GM23338 (cell line): ENCODE measurements at regions not wholly inside any gene's neighbourhood (a gene's known extent, or its start where the extent isn't known, plus 50 kb on each side); places are given as distances from the start of the nearest gene placed in this dataset.

Experiments
- ATAC-seq: fragments of 200-7000 bp; cut with Tn5 transposase; 3 replicates; pipeline ENCODE4 v1.9.1; 2020
- DNase-seq: peaks from one replicate; pipeline ENCODE4 v3.0.0-alpha.2; 2015; ENCODE audit warnings: low spot score
- H2AFZ ChIP-seq: fragments of 200-600 bp; sonication (generic); 2 replicates; pipeline ENCODE4 v1.8.0; 2016; ENCODE audit warnings: antibody characterized with exemption, mild to moderate bottlenecking, moderate library complexity
- H3F3A ChIP-seq: fragments of 200-600 bp; sonication (generic); replicated peaks from 2 replicates; pipeline ENCODE4 v1.8.0; 2017; ENCODE audit warnings: antibody characterized with exemption, mixed run types, low read depth
- H3K27ac ChIP-seq: fragments of 200-600 bp; sonication (generic); 2 replicates; pipeline ENCODE4 v1.6.1; 2016; ENCODE audit warnings: low read depth
- H3K27me3 ChIP-seq: fragments of 200-600 bp; sonication (generic); 2 replicates; pipeline ENCODE4 v1.8.0; 2016; ENCODE audit warnings: mild to moderate bottlenecking, mixed run types, moderate library complexity; ENCODE audit not compliant: insufficient read depth
- H3K36me3 ChIP-seq: fragments of 200-600 bp; sonication (generic); 2 replicates; pipeline ENCODE4 v1.8.0; 2016; ENCODE audit warnings: mild to moderate bottlenecking; ENCODE audit not compliant: insufficient read depth
- H3K4me1 ChIP-seq: fragments of 200-600 bp; sonication (generic); 2 replicates; pipeline ENCODE4 v1.8.0; 2016; ENCODE audit warnings: mild to moderate bottlenecking, moderate library complexity; ENCODE audit not compliant: insufficient read depth
- H3K4me2 ChIP-seq: fragments of 200-600 bp; sonication (generic); 2 replicates; pipeline ENCODE4 v1.7.1; 2017; ENCODE audit warnings: mixed run types
- H3K4me3 ChIP-seq: fragments of 200-600 bp; sonication (generic); 2 replicates; pipeline ENCODE4 v1.6.1; 2016; ENCODE audit warnings: mixed run types
- H3K79me2 ChIP-seq: fragments of 200-600 bp; sonication (generic); replicated peaks from 2 replicates; pipeline ENCODE4 v1.8.0; 2017; ENCODE audit warnings: mild to moderate bottlenecking; ENCODE audit not compliant: insufficient read depth
- H3K9me2 ChIP-seq: fragments of 200-600 bp; sonication (generic); 2 replicates; pipeline ENCODE4 v1.8.0; 2017; ENCODE audit not compliant: insufficient read depth
- H4K20me1 ChIP-seq: fragments of 200-600 bp; sonication (generic); replicated peaks from 2 replicates; pipeline ENCODE4 v1.8.0; 2017; ENCODE audit warnings: mild to moderate bottlenecking; ENCODE audit not compliant: insufficient read depth
- H3K27ac Mint-ChIP-seq: 2 replicates; pipeline ENCODE4 v1.8.0; 2020; ENCODE audit warnings: inconsistent platforms, mild to moderate bottlenecking, moderate library complexity, mixed read lengths
- H3K27me3 Mint-ChIP-seq: 3 replicates; pipeline ENCODE4 v1.8.0; 2022; ENCODE audit warnings: low read depth, mild to moderate bottlenecking, moderate library complexity, mixed read lengths, inconsistent platforms; ENCODE audit not compliant: insufficient read depth, poor library complexity
- H3K36me3 Mint-ChIP-seq: 3 replicates; pipeline ENCODE4 v1.8.0; 2021; ENCODE audit warnings: low read depth, mild to moderate bottlenecking, inconsistent platforms, moderate library complexity, mixed read lengths
- H3K4me1 Mint-ChIP-seq: 3 replicates; pipeline ENCODE4 v1.8.0; 2020; ENCODE audit warnings: mild to moderate bottlenecking, inconsistent platforms, mixed read lengths
- H3K4me3 Mint-ChIP-seq: 3 replicates; pipeline ENCODE4 v1.8.0; 2021; ENCODE audit warnings: moderate library complexity, mild to moderate bottlenecking, inconsistent platforms, mixed read lengths
- H3K9me3 Mint-ChIP-seq: 3 replicates; pipeline ENCODE4 v1.8.0; 2020; ENCODE audit warnings: moderate library complexity, mild to moderate bottlenecking, inconsistent platforms, mixed read lengths
- CTCF ChIP-seq, 2 experiments: fragments of 200-600 bp in 1 of 2; sonication (generic) in 1 of 2; conservative IDR thresholded peaks; 2 replicates each; pipeline versions ENCODE4 v1.5.1 to v1.6.1; 2016 to 2017; ENCODE audit warnings: antibody characterized with exemption in 2 of 2, low read depth in 2 of 2, mild to moderate bottlenecking in 2 of 2, moderate library complexity in 1 of 2
- EZH2phosphoT487 ChIP-seq: fragments of 200-600 bp; sonication (generic); IDR thresholded peaks from one replicate; pipeline ENCODE4 v1.8.1; 2018; ENCODE audit warnings: antibody characterized with exemption; ENCODE audit not compliant: unreplicated experiment
- NANOG ChIP-seq: IDR thresholded peaks from 2 replicates; pipeline ENCODE4 v1.6.1; 2016; ENCODE audit warnings: antibody characterized with exemption, borderline replicate concordance
- POLR2AphosphoS5 ChIP-seq: IDR thresholded peaks from 2 replicates; pipeline ENCODE4 v1.6.1; 2016; ENCODE audit warnings: antibody characterized with exemption, low read depth
- REST ChIP-seq: IDR thresholded peaks from one replicate; pipeline ENCODE4 v1.6.1; 2018; ENCODE audit warnings: antibody characterized with exemption; ENCODE audit not compliant: unreplicated experiment
- ZNF114 ChIP-seq: fragments of 250-450 bp; sonication (Bioruptor Pico); IDR thresholded peaks from 2 replicates; pipeline ENCODE4 v1.5.0; 2020; ENCODE audit warnings: mild to moderate bottlenecking, moderate library complexity
- ZNF331 ChIP-seq: fragments of 250-450 bp; sonication (Bioruptor Pico); IDR thresholded peaks from 2 replicates; pipeline ENCODE4 v1.5.0; 2020; ENCODE audit warnings: low read depth, mild to moderate bottlenecking, moderate library complexity

- peaks cover 7% of the 10 kb centered on the region for H3K4me1 Mint-ChIP-seq
- Histone ChIP-seq H3F3A (no peaks in the 10 kb centered on the region), H3K79me2 (no peaks in the 10 kb centered on the region), H3K27ac (no peak overlapping the region), H3K4me3 (no peak overlapping the region), H4K20me1 (no peaks in the 10 kb centered on the region), H3K36me3 (no peaks in the 10 kb centered on the region), H3K9me2 (peaks cover 3% of the 10 kb centered on the region; the same call in 1 of the 2 replicates), H3K27me3 (no peaks in the 10 kb centered on the region), H3K4me2 (no peak overlapping the region), H2AFZ (no peak overlapping the region), H3K4me1 (peaks cover 5% of the 10 kb centered on the region; the same call in 1 of the 2 replicates)
- no peak overlapping the region for H3K4me3 Mint-ChIP-seq
- TF ChIP-seq NANOG, result no peak
- no peak for TF ChIP-seq CTCF (conservative IDR thresholded peaks at IDR 0.05; ENCODE audit: low read depth in 2 of 2)
- no peak for TF ChIP-seq POLR2AphosphoS5
- no peak for TF ChIP-seq ZNF114
- H3K27ac Mint-ChIP-seq, result no peak overlapping the region
- H3K36me3 Mint-ChIP-seq, result peaks cover 4% of the 10 kb centered on the region; the same call in 2 of the 3 replicates
- ATAC-seq (no peak), DNase-seq (no peak)
- peaks cover 2% of the 10 kb centered on the region for H3K27me3 Mint-ChIP-seq
- peaks cover 13% of the 10 kb centered on the region for H3K9me3 Mint-ChIP-seq
Measured at GRCh38 chr7:79668292-79668691, 214.8 kb upstream of the MAGI2 start.

GRCh38 chr7:79666472-79666871 is 213.0 kb upstream of the MAGI2 start:
- Histone ChIP-seq H4K20me1 (no peaks in the 10 kb centered on the region), H3F3A (no peaks in the 10 kb centered on the region), H3K79me2 (no peaks in the 10 kb centered on the region), H3K4me3 (no peak overlapping the region), H3K9me2 (peaks cover 3% of the 10 kb centered on the region; the same call in 1 of the 2 replicates), H3K4me2 (no peak overlapping the region), H3K27me3 (no peaks in the 10 kb centered on the region), H3K27ac (no peak overlapping the region), H3K36me3 (no peaks in the 10 kb centered on the region), H3K4me1 (peaks cover 5% of the 10 kb centered on the region; the same call in 1 of the 2 replicates), H2AFZ (no peak overlapping the region)
- peaks cover 4% of the 10 kb centered on the region; the same call in 2 of the 3 replicates for H3K36me3 Mint-ChIP-seq
- peak; percentile 30 for DNase-seq
- H3K4me3 Mint-ChIP-seq, result no peak overlapping the region
- peak; percentile 49 for ATAC-seq
- H3K27me3 Mint-ChIP-seq, result peaks cover 2% of the 10 kb centered on the region
- TF ChIP-seq ZNF114 (no peak), REST (no peak), EZH2phosphoT487 (no peak), ZNF331 (no peak)
- H3K9me3 Mint-ChIP-seq, result peaks cover 13% of the 10 kb centered on the region
- H3K27ac Mint-ChIP-seq, result no peak overlapping the region
- H3K4me1 Mint-ChIP-seq, result peaks cover 7% of the 10 kb centered on the region
